ENCODE measurements at regions not wholly inside any gene's neighbourhood (a gene's known extent, or its start where the extent isn't known, plus 50 kb on each side); places are given as distances from the start of the nearest gene placed in this dataset.
A peak's percentile ranks its signal among the peaks of the same experiment; 100 is the strongest.
"Not testable (repeated sequence)": the region's sequence is repeated elsewhere in the genome, so short reads cannot be mapped to it uniquely, and the experiment has no call there.

- FAIRE-seq (no peak), DNase-seq (ENCODE audit: low spot score in 2 of 2) (no peak)
Observed at GRCh38 chr5:98319299-98320011, 454.0 kb upstream of the RGMB start.

GRCh38 chr5:98320343-98320742, 453.1 kb upstream of the RGMB start:
- DNase-seq (ENCODE audit: low spot score in 2 of 2) (no peak), FAIRE-seq (no peak)

GRCh38 chr5:98321361-98321760, 452.1 kb upstream of the RGMB start:
- no peak for DNase-seq (ENCODE audit: low spot score in 2 of 2)
- FAIRE-seq: no peak

- FAIRE-seq: not testable (repeated sequence)
Observed at GRCh38 chr5:98325187-98325586, 448.3 kb upstream of the RGMB start.

GRCh38 chr5:98328015-98328414, 445.4 kb upstream of the RGMB start:
- DNase-seq (ENCODE audit: low spot score in 2 of 2) (no peak), FAIRE-seq (peak; percentile 28)

More at GRCh38 chr5:98325187-98325586, 448.3 kb upstream of the RGMB start:
- not testable (repeated sequence) for DNase-seq (ENCODE audit: low spot score in 2 of 2)

GRCh38 chr5:98330871-98331270, 442.6 kb upstream of the RGMB start:
- FAIRE-seq (no peak), DNase-seq (ENCODE audit: low spot score in 2 of 2) (no peak)

- no peak for DNase-seq (ENCODE audit: low spot score in 2 of 2)
- FAIRE-seq: no peak
Observed at GRCh38 chr5:98333921-98334320, 439.5 kb upstream of the RGMB start.

GRCh38 chr5:98334946-98335345, 438.5 kb upstream of the RGMB start:
- DNase-seq (ENCODE audit: low spot score in 2 of 2) (no peak), FAIRE-seq (no peak)

GRCh38 chr5:98339141-98339848, 434.2 kb upstream of the RGMB start:
- FAIRE-seq: no peak
- DNase-seq (ENCODE audit: low spot score in 2 of 2): no peak

GRCh38 chr5:98341038-98342032, 432.1 kb upstream of the RGMB start:
- FAIRE-seq: no peak
- no peak for DNase-seq (ENCODE audit: low spot score in 2 of 2)

- FAIRE-seq; DNase-seq (ENCODE audit: low spot score in 2 of 2): not testable (repeated sequence)
Observed at GRCh38 chr5:98342958-98343660, 430.4 kb upstream of the RGMB start.

- no peak for DNase-seq (ENCODE audit: low spot score in 2 of 2)
- FAIRE-seq: no peak
Observed at GRCh38 chr5:98349251-98349989, 424.0 kb upstream of the RGMB start.

- DNase-seq (ENCODE audit: low spot score in 2 of 2) (no peak), FAIRE-seq (no peak)
Observed at GRCh38 chr5:98349990-98350365, 423.5 kb upstream of the RGMB start.

GRCh38 chr5:98354922-98355321, 418.5 kb upstream of the RGMB start:
- DNase-seq (ENCODE audit: low spot score in 2 of 2) (no peak), FAIRE-seq (no peak)

- FAIRE-seq: no peak
- no peak for DNase-seq (ENCODE audit: low spot score in 2 of 2)
Observed at GRCh38 chr5:98360548-98360947, 412.9 kb upstream of the RGMB start.

- DNase-seq (ENCODE audit: low spot score in 2 of 2) (no peak), FAIRE-seq (no peak)
Observed at GRCh38 chr5:98363157-98363556, 410.3 kb upstream of the RGMB start.

GRCh38 chr5:98364549-98364948, 408.9 kb upstream of the RGMB start:
- DNase-seq (ENCODE audit: low spot score in 2 of 2): no peak
- FAIRE-seq: no peak

GRCh38 chr5:98365126-98365525, 408.3 kb upstream of the RGMB start:
- FAIRE-seq: no peak

GRCh38 chr5:98368141-98368540, 405.3 kb upstream of the RGMB start:
- no peak for FAIRE-seq
- no peak for DNase-seq (ENCODE audit: low spot score in 2 of 2)

More at GRCh38 chr5:98365126-98365525, 408.3 kb upstream of the RGMB start:
- no peak for DNase-seq (ENCODE audit: low spot score in 2 of 2)

- FAIRE-seq (no peak), DNase-seq (ENCODE audit: low spot score in 2 of 2) (no peak)
Observed at GRCh38 chr5:98372351-98372750, 401.1 kb upstream of the RGMB start.
